GM12873 (cell line): ENCODE measurements at regions not wholly inside any gene's neighbourhood (a gene's known extent, or its start where the extent isn't known, plus 50 kb on each side); places are given as distances from the start of the nearest gene placed in this dataset.

ENCODE experiments used
- CTCF ChIP-seq: IDR thresholded peaks from 2 replicates; pipeline ENCODE4 v1.5.1; 2012; ENCODE audit warnings: low read depth, mild to moderate bottlenecking, moderate library complexity, low read length, control low read depth; ENCODE audit not compliant: insufficient read depth; ENCODE audit errors: missing control alignments

GRCh38 chr18:24942144-24942543 is 409.8 kb downstream of the ZNF521 start:
- no peak for TF ChIP-seq CTCF

- TF ChIP-seq CTCF: no peak
Observed at GRCh38 chr18:24947521-24948305, 404.3 kb downstream of the ZNF521 start.

GRCh38 chr18:24949908-24950307 is 402.1 kb downstream of the ZNF521 start:
- TF ChIP-seq CTCF: no peak

GRCh38 chr18:24954341-24954740 is 397.6 kb downstream of the ZNF521 start:
- TF ChIP-seq CTCF: no peak

- no peak for TF ChIP-seq CTCF
Observed at GRCh38 chr18:24958001-24958400, 394.0 kb downstream of the ZNF521 start.

GRCh38 chr18:24959051-24959476 is 392.9 kb downstream of the ZNF521 start:
- TF ChIP-seq CTCF: no peak

GRCh38 chr18:24964216-24964615 is 387.8 kb downstream of the ZNF521 start:
- TF ChIP-seq CTCF: no peak
